Retinal pigment epithelial cell (primary cell): ENCODE measurements at regions not wholly inside any gene's neighbourhood (a gene's known extent, or its start where the extent isn't known, plus 50 kb on each side); places are given as distances from the start of the nearest gene placed in this dataset.

ENCODE experiments used
- DNase-seq: peaks from one replicate; pipeline ENCODE4 v3.0.0-alpha.2; 2010; ENCODE audit warnings: low read depth
- H3K4me3 ChIP-seq: 2 replicates; pipeline ENCODE4 v1.5.1; 2011; ENCODE audit warnings: mild to moderate bottlenecking, low read length, control low read depth, moderate library complexity
- TF ChIP-seq, protein P1 (sequence below): conservative IDR thresholded peaks from 2 replicates; pipeline ENCODE4 v1.5.1; 2011; ENCODE audit warnings: low read depth, low read length, control low read depth, inconsistent platforms

DNA sequence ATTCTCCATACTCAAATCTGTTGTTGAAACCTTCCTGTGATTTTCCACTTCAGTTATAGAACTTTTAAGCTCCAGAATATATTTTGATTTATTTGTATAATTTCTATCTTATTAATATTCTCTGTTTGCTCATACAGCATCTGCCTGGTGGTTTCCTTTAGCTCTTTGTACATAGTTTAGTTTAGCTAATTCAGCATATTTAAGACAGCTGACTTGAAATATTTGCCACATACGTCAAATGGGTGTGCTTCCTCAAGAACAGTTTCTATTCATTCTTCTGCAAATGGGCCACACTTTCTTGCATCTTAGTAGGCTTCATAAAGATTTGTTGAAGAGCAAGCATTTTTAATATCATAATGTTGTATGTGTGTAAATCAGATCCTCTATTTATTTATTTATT lies 101.8 kb downstream of the MAGEC1 start:
- H3K4me3 ChIP-seq, result no peak overlapping the region
- DNase-seq, result no peak
- TF ChIP-seq, protein P1, sequence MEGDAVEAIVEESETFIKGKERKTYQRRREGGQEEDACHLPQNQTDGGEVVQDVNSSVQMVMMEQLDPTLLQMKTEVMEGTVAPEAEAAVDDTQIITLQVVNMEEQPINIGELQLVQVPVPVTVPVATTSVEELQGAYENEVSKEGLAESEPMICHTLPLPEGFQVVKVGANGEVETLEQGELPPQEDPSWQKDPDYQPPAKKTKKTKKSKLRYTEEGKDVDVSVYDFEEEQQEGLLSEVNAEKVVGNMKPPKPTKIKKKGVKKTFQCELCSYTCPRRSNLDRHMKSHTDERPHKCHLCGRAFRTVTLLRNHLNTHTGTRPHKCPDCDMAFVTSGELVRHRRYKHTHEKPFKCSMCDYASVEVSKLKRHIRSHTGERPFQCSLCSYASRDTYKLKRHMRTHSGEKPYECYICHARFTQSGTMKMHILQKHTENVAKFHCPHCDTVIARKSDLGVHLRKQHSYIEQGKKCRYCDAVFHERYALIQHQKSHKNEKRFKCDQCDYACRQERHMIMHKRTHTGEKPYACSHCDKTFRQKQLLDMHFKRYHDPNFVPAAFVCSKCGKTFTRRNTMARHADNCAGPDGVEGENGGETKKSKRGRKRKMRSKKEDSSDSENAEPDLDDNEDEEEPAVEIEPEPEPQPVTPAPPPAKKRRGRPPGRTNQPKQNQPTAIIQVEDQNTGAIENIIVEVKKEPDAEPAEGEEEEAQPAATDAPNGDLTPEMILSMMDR, result no peak

DNA sequence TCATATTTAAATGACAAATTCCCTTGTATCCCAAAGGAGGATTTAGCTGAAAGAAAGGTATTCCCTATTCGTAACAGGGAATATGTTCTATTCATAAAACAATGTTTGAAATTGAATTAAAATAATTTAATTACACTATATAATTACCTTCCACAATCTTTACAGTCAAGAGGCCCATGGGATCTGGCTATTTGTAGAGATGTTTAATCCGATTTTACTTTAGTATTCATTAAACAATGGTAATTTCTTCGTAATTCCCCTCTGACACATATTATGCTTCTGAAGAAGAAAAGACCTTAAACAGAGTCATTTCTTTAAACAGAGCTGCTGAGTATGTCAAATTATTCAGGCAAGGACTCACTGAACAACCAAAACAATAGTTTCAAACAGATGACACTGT lies 98.8 kb downstream of the MAGEC1 start:
- DNase-seq, result no peak
- H3K4me3 ChIP-seq, result no peak overlapping the region
- TF ChIP-seq, protein P1, result no peak

DNA sequence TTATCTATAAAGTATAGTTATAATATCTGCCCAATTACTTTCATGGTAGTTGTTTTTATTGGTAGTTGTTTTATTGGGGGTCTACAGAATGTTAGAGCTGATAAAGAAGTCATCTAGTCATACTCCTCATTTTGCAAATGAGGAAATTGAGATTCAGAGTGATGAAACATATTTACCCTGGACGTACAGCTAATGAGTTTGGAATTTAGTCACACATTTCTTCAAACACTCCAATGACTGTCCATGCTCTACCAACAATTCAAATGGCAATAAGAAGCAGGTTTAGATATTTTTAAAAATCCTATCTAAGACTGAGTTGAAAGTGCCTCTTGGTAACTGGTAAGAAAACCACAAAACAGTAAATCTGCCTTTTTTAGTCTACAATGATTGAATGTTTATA lies 98.2 kb downstream of the MAGEC1 start:
- DNase-seq, result no peak
- TF ChIP-seq, protein P1, result no peak
- H3K4me3 ChIP-seq, result no peak overlapping the region

DNA sequence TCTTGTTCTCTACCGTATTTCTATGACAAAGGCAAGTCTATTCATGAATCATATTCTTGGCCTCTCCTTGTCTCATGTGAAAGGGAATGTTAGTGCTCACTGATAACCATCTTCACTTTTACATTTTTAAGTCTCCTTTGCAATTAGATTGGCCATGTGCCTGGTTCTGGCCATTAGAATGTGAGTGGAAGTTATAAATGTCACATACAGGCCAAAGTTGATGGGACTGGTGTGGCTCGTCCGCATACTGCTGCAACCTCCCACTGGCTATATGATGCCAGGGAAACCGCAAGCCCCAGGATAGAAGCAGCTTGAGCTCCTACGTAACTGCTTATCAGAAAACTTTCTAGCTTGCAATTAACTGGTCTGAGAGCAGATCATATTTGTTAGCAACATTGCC lies 86.1 kb downstream of the MAGEC1 start:
- no peak overlapping the region for H3K4me3 ChIP-seq
- TF ChIP-seq, protein P1, result no peak
- peak; percentile 48 for DNase-seq

DNA sequence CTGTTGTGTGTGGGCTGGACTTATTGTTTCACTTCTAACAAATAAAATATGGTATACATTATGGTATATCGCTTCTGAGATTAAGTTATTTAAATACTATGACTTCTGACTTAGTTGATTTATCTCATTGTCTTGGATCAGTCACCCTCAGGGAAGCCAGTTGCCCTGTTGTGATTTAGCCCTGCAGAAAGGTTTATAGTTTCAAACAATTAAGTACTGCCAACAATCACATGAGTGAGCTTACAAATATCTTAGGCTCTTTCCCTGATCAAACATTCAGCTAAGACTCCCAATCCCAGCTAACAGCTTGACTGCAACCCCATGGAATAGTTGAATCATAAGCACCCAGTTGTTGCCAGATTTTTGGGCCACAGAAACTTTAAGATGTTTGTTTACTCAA lies 85.4 kb downstream of the MAGEC1 start:
- TF ChIP-seq, protein P1, result no peak
- H3K4me3 ChIP-seq, result no peak overlapping the region
- peak; percentile 40 for DNase-seq

DNA sequence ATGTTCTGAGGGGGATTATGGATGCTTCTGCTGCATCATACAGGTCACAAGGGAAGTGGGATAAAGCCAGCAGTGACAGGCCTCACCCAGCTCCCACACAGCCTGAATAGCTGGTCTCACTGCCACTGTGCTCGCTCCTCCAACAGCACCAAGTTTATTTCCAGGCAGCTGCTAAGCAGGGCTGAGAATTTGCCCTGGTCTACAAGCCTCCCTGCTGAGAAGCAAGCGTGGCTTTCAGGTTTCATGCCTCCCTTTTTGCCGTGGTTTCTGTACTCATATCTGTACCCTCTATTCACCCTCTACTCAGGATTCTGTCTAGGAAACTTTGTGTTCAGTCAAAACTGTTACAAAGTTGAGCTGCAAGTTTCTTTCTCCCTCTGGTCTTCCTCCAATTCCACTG lies 78.6 kb downstream of the MAGEC1 start:
- TF ChIP-seq, protein P1, result no peak
- H3K4me3 ChIP-seq, result no peak overlapping the region
- DNase-seq, result no peak

DNA sequence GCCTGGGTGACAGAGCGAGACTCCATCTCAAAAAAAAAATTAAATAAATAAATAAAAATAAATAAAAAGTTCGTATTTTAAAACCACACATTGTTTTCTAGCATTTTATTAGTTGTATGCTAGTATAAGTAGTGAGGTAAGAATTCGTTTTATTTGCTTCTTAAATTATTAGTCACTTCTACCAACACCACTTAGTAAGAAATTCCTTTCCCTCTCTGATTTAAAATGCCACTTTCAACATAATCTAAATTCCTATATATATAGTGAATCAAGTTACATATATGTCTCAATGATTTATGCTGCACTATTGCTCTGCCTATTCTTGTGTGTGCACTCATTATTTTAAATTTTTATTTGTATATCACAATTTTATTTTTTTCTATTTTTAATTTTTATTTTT lies 72.1 kb downstream of the MAGEC1 start:
- no peak for DNase-seq
- TF ChIP-seq, protein P1, result no peak
- no peak overlapping the region for H3K4me3 ChIP-seq
